Parathyroid adenoma (tissue), 2 donors: ENCODE measurements at regions not wholly inside any gene's neighbourhood (a gene's known extent, or its start where the extent isn't known, plus 50 kb on each side); places are given as distances from the start of the nearest gene placed in this dataset.

ENCODE experiments used
- H2AFZ ChIP-seq: fragments of 300-600 bp; sonication (generic); one replicate; pipeline ENCODE4 v1.7.0; 2017; ENCODE audit warnings: antibody characterized with exemption, mild to moderate bottlenecking
- H3K27ac ChIP-seq: fragments of 300-600 bp; sonication (generic); one replicate; pipeline ENCODE4 v1.7.0; 2017
- H3K27me3 ChIP-seq: fragments of 300-600 bp; sonication (generic); one replicate; pipeline ENCODE4 v1.7.0; 2017; ENCODE audit warnings: low read length; ENCODE audit not compliant: control insufficient read depth, insufficient read depth
- H3K36me3 ChIP-seq: fragments of 300-600 bp; sonication (generic); one replicate; pipeline ENCODE4 v1.7.0; 2017; ENCODE audit warnings: low read length; ENCODE audit not compliant: control insufficient read depth, insufficient read depth
- H3K4me1 ChIP-seq: fragments of 300-600 bp; sonication (generic); one replicate; pipeline ENCODE4 v1.7.0; 2017; ENCODE audit warnings: control low read depth
- H3K4me2 ChIP-seq: fragments of 300-600 bp; sonication (generic); one replicate; pipeline ENCODE4 v1.7.0; 2017; ENCODE audit warnings: low read length
- H3K4me3 ChIP-seq: fragments of 300-600 bp; sonication (generic); one replicate; pipeline ENCODE4 v1.7.0; 2017; ENCODE audit warnings: low read depth, low read length
- H3K79me2 ChIP-seq: fragments of 300-600 bp; sonication (generic); one replicate; pipeline ENCODE4 v1.7.0; 2017; ENCODE audit warnings: control low read depth
- H3K9ac ChIP-seq: fragments of 300-600 bp; sonication (generic); one replicate; pipeline ENCODE4 v1.7.0; 2017; ENCODE audit warnings: mild to moderate bottlenecking
- H3K9me3 ChIP-seq: fragments of 300-600 bp; sonication (generic); one replicate; pipeline ENCODE4 v1.7.0; 2017; ENCODE audit warnings: low read length; ENCODE audit not compliant: control insufficient read depth
- CTCF ChIP-seq: fragments of 300-600 bp; sonication (generic); IDR thresholded peaks from one replicate; pipeline ENCODE4 v1.7.0; 2017; ENCODE audit warnings: antibody characterized with exemption, mild to moderate bottlenecking
- donor health status: primary hyperparathyroidism.

GRCh38 chr19:29267701-29268100 lies 54.8 kb upstream of the UQCRFS1 start:
- no peaks in the 10 kb centered on the region for H3K27me3 ChIP-seq
- no peaks in the 10 kb centered on the region for H3K79me2 ChIP-seq
- H3K27ac ChIP-seq: no peak overlapping the region
- no peaks in the 10 kb centered on the region for H3K36me3 ChIP-seq
- no peak overlapping the region for H3K4me3 ChIP-seq
- H3K4me2 ChIP-seq: no peak overlapping the region
- H2AFZ ChIP-seq: no peak overlapping the region
- no peak overlapping the region for H3K9ac ChIP-seq
- H3K9me3 ChIP-seq: no peaks in the 10 kb centered on the region
- no peak for TF ChIP-seq CTCF
- H3K4me1 ChIP-seq: no peaks in the 10 kb centered on the region

GRCh38 chr19:29268103-29268502 lies 55.2 kb upstream of the UQCRFS1 start:
- no peak for TF ChIP-seq CTCF

GRCh38 chr19:29268721-29269393 lies 55.9 kb upstream of the UQCRFS1 start:
- Histone ChIP-seq H3K79me2 (no peaks in the 10 kb centered on the region), H3K27ac (no peak overlapping the region), H3K4me1 (no peaks in the 10 kb centered on the region), H3K9me3 (no peaks in the 10 kb centered on the region), H3K9ac (no peak overlapping the region), H3K4me3 (no peak overlapping the region), H3K27me3 (no peaks in the 10 kb centered on the region), H3K4me2 (no peak overlapping the region), H2AFZ (no peak overlapping the region), H3K36me3 (no peaks in the 10 kb centered on the region)
- no peak for TF ChIP-seq CTCF

More at GRCh38 chr19:29268103-29268502, 55.2 kb upstream of the UQCRFS1 start:
- no peaks in the 10 kb centered on the region for H3K27me3 ChIP-seq
- H3K27ac ChIP-seq: no peak overlapping the region
- H3K9ac ChIP-seq: no peak overlapping the region
- H3K4me2 ChIP-seq: no peak overlapping the region
- H3K4me1 ChIP-seq: no peaks in the 10 kb centered on the region
- no peaks in the 10 kb centered on the region for H3K9me3 ChIP-seq
- H3K79me2 ChIP-seq: no peaks in the 10 kb centered on the region
- H3K36me3 ChIP-seq: no peaks in the 10 kb centered on the region
- H3K4me3 ChIP-seq: no peak overlapping the region
- H2AFZ ChIP-seq: no peak overlapping the region

DNA sequence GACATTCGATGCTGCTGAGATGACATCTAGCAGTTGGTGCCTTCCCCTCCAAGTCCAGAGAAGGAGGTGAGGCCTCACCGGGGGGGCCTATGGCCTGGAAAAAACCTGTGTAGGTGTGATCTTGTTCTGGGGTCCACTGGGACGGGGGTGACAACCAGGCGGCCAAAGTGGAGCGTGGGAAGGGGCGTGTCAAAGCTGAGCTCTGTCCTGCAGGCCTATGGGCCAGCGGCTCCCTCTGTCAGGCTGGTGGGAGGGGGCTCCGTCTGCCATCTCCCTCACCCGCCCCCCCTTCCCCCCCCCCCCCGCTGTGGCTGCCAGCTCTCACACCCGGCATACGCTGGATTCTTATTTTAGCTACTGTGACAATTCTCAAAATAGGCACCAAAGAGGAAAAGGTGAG lies 56.7 kb upstream of the UQCRFS1 start:
- Histone ChIP-seq H3K9ac (no peak overlapping the region), H3K4me3 (no peak overlapping the region), H3K79me2 (no peaks in the 10 kb centered on the region), H2AFZ (no peak overlapping the region), H3K27me3 (no peaks in the 10 kb centered on the region), H3K4me1 (no peaks in the 10 kb centered on the region), H3K27ac (no peak overlapping the region), H3K9me3 (no peaks in the 10 kb centered on the region), H3K36me3 (no peaks in the 10 kb centered on the region), H3K4me2 (no peak overlapping the region)
- no peak for TF ChIP-seq CTCF

DNA sequence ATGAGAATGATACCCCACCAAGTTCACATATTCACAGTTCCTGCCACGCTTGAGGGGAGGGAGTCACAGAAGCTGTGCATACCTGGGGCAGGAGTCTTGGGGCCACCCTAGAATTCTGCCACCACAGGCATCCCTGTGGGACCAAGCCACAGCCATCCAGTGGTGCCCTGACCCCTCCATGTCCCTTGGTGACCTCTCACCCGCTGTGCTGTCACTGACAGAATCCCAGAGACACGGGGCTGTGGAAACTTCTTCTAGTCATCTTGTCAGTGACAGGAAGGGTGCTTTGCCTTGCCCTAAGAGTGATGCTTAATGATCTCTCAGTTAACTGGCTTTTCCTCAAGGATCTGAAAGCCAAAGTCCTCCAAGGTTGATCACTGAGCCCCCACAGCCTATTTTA lies 58.4 kb upstream of the UQCRFS1 start:
- peaks cover 3% of the 10 kb centered on the region for H3K27me3 ChIP-seq
- no peak for TF ChIP-seq CTCF

More for the DNA sequence above, 58.4 kb upstream of the UQCRFS1 start:
- Histone ChIP-seq H3K27ac (no peak overlapping the region), H2AFZ (no peak overlapping the region), H3K4me3 (no peak overlapping the region), H3K79me2 (no peaks in the 10 kb centered on the region), H3K4me2 (no peak overlapping the region), H3K4me1 (no peaks in the 10 kb centered on the region), H3K36me3 (no peaks in the 10 kb centered on the region), H3K9me3 (no peaks in the 10 kb centered on the region), H3K9ac (no peak overlapping the region)
